GM10248 (cell line): ENCODE measurements at regions not wholly inside any gene's neighbourhood (a gene's known extent, or its start where the extent isn't known, plus 50 kb on each side); places are given as distances from the start of the nearest gene placed in this dataset.

Source experiments
- CTCF ChIA-PET: fragments of 300-600 bp; sonication (Branson Sonifier 250); formaldehyde crosslinking; extraction: SDS; loops from one replicate; lab custom pipeline; 2021; ENCODE audit warnings: antibody characterized with exemption; lab: Yijun Ruan, JAX
- POLR2A ChIA-PET: fragments of 350-650 bp; sonication (Branson Sonifier 250); formaldehyde crosslinking; extraction: SDS; loops from one replicate; lab custom pipeline; 2020; ENCODE audit warnings: antibody characterized with exemption; lab: Yijun Ruan, JAX
- DNase-seq: peaks from one replicate; pipeline ENCODE4 v3.0.0; 2012; ENCODE audit errors: extremely low spot score
- TF ChIP-seq, protein P1 (sequence below): IDR thresholded peaks from 2 replicates; pipeline ENCODE4 v1.5.1; 2012; ENCODE audit warnings: mild to moderate bottlenecking, low read depth; ENCODE audit errors: extremely low read depth, missing control alignments, control extremely low read depth

DNA sequence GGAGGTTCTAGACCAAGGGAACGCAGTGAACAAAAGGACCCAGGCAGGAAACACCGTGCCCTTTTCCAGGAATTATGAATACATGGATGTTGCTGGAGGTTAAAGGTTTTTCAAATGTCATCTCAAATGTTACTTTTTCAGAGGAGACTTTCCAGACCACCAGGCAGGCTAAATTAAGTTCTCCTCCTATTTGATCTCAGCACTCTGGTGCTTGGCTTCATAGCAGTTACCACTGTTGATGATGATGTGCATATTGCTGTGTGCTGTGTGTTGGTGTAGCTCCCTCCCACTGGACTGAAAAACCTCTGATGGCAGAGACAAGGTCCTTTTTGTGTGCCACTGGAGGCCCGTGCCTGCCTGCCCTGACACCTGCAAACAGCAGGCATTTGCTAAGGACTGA, 137.3 kb upstream of the PTPRM start:
- ChIA-PET POLR2A (no interaction called here), CTCF (no interaction called here)
- no peak for DNase-seq
- TF ChIP-seq, protein P1, sequence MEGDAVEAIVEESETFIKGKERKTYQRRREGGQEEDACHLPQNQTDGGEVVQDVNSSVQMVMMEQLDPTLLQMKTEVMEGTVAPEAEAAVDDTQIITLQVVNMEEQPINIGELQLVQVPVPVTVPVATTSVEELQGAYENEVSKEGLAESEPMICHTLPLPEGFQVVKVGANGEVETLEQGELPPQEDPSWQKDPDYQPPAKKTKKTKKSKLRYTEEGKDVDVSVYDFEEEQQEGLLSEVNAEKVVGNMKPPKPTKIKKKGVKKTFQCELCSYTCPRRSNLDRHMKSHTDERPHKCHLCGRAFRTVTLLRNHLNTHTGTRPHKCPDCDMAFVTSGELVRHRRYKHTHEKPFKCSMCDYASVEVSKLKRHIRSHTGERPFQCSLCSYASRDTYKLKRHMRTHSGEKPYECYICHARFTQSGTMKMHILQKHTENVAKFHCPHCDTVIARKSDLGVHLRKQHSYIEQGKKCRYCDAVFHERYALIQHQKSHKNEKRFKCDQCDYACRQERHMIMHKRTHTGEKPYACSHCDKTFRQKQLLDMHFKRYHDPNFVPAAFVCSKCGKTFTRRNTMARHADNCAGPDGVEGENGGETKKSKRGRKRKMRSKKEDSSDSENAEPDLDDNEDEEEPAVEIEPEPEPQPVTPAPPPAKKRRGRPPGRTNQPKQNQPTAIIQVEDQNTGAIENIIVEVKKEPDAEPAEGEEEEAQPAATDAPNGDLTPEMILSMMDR: no peak

DNA sequence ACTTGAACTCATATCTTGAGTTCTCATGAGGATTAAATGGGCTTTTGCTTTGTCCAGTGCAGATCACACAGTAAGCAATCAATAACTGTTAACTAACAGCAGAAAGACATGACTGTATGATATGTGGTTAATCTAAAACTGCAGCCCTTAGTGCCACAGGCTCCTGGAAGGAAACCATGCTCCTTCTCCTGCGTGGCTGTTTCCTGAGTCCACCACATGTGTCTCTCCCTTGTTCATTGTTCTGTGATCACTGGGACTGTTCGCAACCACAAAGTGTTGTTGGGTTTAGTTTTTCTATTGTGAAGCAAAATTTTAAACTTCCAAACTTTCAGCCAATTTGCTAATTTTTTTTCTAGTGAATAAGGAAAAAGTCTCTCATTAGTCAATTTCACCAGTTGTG, 130.9 kb upstream of the PTPRM start:
- CTCF ChIA-PET: interaction anchor here (0.8 kb wide), 1 partner anchor 11 kb away, joined by 4 read pairs; no protein-coding TSS in a partner anchor
- TF ChIP-seq, protein P1: no peak
- no peak for DNase-seq
- POLR2A ChIA-PET: no interaction called here

DNA sequence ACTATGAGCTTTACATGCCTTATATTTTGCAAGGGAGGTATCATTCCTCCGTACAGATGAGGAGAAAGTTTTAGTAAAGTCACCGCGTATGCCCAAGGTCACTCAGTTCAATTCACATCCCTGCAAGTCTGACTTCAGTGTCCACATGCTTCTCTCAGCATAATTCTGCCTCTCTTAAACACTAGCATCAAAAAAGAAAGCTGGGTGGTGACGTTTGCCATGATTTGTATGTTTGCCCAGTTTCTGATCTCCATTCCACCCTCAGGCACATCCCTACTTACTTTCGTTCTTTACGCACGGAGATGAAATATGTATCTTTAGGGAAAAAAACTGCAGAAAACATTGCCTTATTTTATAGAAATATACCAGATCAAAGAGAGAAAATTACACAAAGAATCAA, 129.2 kb upstream of the PTPRM start:
- no peak for DNase-seq
- TF ChIP-seq, protein P1: no peak
- ChIA-PET POLR2A (no interaction called here), CTCF (no interaction called here)

DNA sequence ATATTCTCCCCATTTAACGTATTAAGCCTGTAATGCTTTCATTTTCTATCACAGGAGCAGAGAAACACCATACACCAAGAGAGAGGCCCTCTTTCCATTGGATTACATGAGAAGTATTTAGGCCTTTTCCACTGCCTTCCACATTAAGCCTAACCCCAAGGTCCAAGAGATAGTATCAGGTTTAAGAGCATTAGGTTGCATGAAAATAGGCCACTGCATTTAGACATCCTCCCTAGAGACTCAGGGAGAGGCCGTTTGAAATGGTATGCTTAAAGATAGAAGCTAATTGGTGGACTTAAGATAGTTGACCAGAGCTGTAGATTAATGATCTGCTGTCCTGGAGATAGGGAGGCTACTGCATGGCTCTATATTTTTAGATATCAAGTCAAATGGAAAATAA, 128.5 kb upstream of the PTPRM start:
- TF ChIP-seq, protein P1: no peak

DNA sequence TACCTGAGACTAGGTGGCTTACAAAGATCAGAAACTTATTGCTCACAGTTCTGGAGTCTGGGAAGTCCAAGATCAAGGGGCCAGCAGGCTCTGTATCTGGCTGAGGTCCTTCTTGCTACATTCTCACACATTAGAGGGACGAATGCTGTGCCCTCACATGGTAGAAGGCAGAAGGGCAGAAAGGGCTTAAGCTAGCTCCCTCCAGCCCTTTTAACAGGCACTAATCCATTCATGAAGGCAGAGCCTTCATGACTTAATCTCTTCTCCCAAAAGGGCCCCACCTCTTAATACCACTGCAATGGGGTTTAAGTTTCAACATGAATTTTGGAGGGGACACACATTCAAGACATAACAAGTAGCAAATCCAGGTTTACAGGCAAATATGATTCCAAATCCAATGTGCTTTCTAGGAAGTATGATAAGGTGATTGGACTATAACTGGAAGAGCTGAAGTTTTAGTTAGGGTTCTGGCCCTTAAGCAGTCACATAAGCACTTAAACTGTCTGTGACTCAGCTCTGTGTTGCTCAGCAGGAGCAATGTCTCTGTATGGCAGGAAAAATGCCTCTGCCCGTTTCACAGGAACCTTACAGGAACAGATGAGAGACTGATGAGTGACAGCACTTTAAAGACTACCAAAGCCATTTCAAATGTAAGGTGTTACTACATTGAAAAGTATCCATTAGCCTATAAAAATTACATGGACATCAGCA, 119.6 kb upstream of the PTPRM start:
- TF ChIP-seq, protein P1: no peak
- CTCF ChIA-PET: no interaction called here
- DNase-seq: no peak
- POLR2A ChIA-PET: no interaction called here

More for the DNA sequence above, 128.5 kb upstream of the PTPRM start:
- ChIA-PET CTCF (no interaction called here), POLR2A (no interaction called here)
- DNase-seq: no peak

DNA sequence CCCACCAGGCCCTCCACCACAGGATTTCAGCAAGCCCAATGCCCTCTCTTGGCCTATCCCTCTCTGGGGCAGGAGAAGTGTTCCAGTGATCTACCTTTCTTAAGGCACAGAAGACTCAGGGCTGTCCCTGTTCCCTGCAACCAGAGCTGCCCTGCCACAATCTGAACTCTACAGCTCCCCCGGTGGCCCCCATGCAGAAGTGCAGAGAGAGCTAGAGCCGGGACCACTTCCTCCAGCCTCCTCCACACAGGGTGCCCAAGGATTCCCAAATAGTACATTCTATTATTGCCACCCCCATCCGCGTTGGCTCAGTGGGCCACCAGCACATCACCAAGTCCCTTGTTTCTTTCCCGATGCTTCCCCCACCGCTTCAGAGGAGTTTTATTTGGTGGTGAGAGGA, 114.8 kb upstream of the PTPRM start:
- DNase-seq: peak; percentile 22
- ChIA-PET CTCF (no interaction called here), POLR2A (no interaction called here)
- TF ChIP-seq, protein P1: peak; percentile 12
